T-helper 2 cell treated with Interferon-gamma antibody and Interleukin-4, amounts not matched to agents 5 μg/mL and 100 μg/mL, for 36 hours (primary cell): ENCODE measurements at regions not wholly inside any gene's neighbourhood (a gene's known extent, or its start where the extent isn't known, plus 50 kb on each side); places are given as distances from the start of the nearest gene placed in this dataset.

ENCODE experiments used
- DNase-seq: peaks from one replicate; pipeline ENCODE4 v3.0.0; 2021; ENCODE audit warnings: low spot score
- H3K27ac Mint-ChIP-seq: one replicate; pipeline ENCODE4 v1.8.0; 2021; ENCODE audit warnings: mild to moderate bottlenecking, mixed read lengths
- H3K27me3 Mint-ChIP-seq: one replicate; pipeline ENCODE4 v1.8.0; 2021; ENCODE audit warnings: low read depth, mixed read lengths
- H3K36me3 Mint-ChIP-seq: one replicate; pipeline ENCODE4 v1.8.0; 2021; ENCODE audit warnings: low read depth, mixed read lengths
- H3K4me1 Mint-ChIP-seq: one replicate; pipeline ENCODE4 v1.8.0; 2021; ENCODE audit warnings: low read depth, mixed read lengths
- H3K4me3 Mint-ChIP-seq: one replicate; pipeline ENCODE4 v1.8.0; 2022; ENCODE audit warnings: mild to moderate bottlenecking, moderate library complexity, mixed read lengths
- H3K9me3 Mint-ChIP-seq: one replicate; pipeline ENCODE4 v1.8.0; 2021; ENCODE audit warnings: mixed read lengths

- Mint-ChIP-seq H3K27ac (no peak overlapping the region), H3K9me3 (no peaks in the 10 kb centered on the region), H3K36me3 (no peaks in the 10 kb centered on the region), H3K4me1 (no peaks in the 10 kb centered on the region), H3K4me3 (no peak overlapping the region), H3K27me3 (peaks cover 4% of the 10 kb centered on the region)
- no peak for DNase-seq
Observed at GRCh38 chr14:36083317-36083716, 93.2 kb downstream of the PTCSC3 start.

GRCh38 chr14:36078080-36078479 lies 98.4 kb downstream of the PTCSC3 start:
- Mint-ChIP-seq H3K4me1 (no peaks in the 10 kb centered on the region), H3K27me3 (peaks cover 10% of the 10 kb centered on the region), H3K9me3 (no peaks in the 10 kb centered on the region), H3K4me3 (no peak overlapping the region), H3K36me3 (no peaks in the 10 kb centered on the region), H3K27ac (no peak overlapping the region)
- DNase-seq: no peak

- Mint-ChIP-seq H3K27me3 (peaks cover 8% of the 10 kb centered on the region), H3K4me1 (no peaks in the 10 kb centered on the region), H3K36me3 (no peaks in the 10 kb centered on the region), H3K9me3 (no peaks in the 10 kb centered on the region), H3K4me3 (no peak overlapping the region), H3K27ac (no peak overlapping the region)
- DNase-seq: no peak
Observed at GRCh38 chr14:36076197-36076596, 100.3 kb downstream of the PTCSC3 start.

- Mint-ChIP-seq H3K27me3 (peaks cover 8% of the 10 kb centered on the region), H3K9me3 (no peaks in the 10 kb centered on the region), H3K4me3 (no peak overlapping the region), H3K36me3 (no peaks in the 10 kb centered on the region), H3K27ac (no peak overlapping the region), H3K4me1 (no peaks in the 10 kb centered on the region)
- DNase-seq: no peak
Observed at GRCh38 chr14:36075203-36075602, 101.3 kb downstream of the PTCSC3 start.

- Mint-ChIP-seq H3K9me3 (no peaks in the 10 kb centered on the region), H3K27me3 (peaks cover 12% of the 10 kb centered on the region), H3K4me3 (no peak overlapping the region), H3K4me1 (no peaks in the 10 kb centered on the region), H3K36me3 (no peaks in the 10 kb centered on the region), H3K27ac (no peak overlapping the region)
- DNase-seq: no peak
Observed at GRCh38 chr14:36070720-36071043, 105.8 kb downstream of the PTCSC3 start.

GRCh38 chr14:36070031-36070719 lies 106.3 kb downstream of the PTCSC3 start:
- H3K4me3 Mint-ChIP-seq: no peak overlapping the region
- H3K36me3 Mint-ChIP-seq: no peaks in the 10 kb centered on the region
- H3K27me3 Mint-ChIP-seq: peaks cover 12% of the 10 kb centered on the region
- peak; percentile 17 for DNase-seq
- H3K27ac Mint-ChIP-seq: no peak overlapping the region
- no peaks in the 10 kb centered on the region for H3K4me1 Mint-ChIP-seq
- H3K9me3 Mint-ChIP-seq: no peaks in the 10 kb centered on the region

GRCh38 chr14:36069535-36069900 lies 107.0 kb downstream of the PTCSC3 start:
- no peaks in the 10 kb centered on the region for H3K36me3 Mint-ChIP-seq
- no peak overlapping the region for H3K4me3 Mint-ChIP-seq

GRCh38 chr14:36068777-36069534 lies 107.6 kb downstream of the PTCSC3 start:
- peaks cover 15% of the 10 kb centered on the region for H3K27me3 Mint-ChIP-seq
- no peak overlapping the region for H3K27ac Mint-ChIP-seq
- no peaks in the 10 kb centered on the region for H3K4me1 Mint-ChIP-seq
- H3K4me3 Mint-ChIP-seq: no peak overlapping the region
- no peaks in the 10 kb centered on the region for H3K9me3 Mint-ChIP-seq
- H3K36me3 Mint-ChIP-seq: no peaks in the 10 kb centered on the region
- no peak for DNase-seq

More at GRCh38 chr14:36069535-36069900, 107.0 kb downstream of the PTCSC3 start:
- peak; percentile 5 for DNase-seq
- Mint-ChIP-seq H3K27me3 (peaks cover 17% of the 10 kb centered on the region), H3K27ac (no peak overlapping the region), H3K9me3 (no peaks in the 10 kb centered on the region), H3K4me1 (no peaks in the 10 kb centered on the region)

- H3K27ac Mint-ChIP-seq: no peak overlapping the region
- H3K36me3 Mint-ChIP-seq: no peaks in the 10 kb centered on the region
- H3K4me1 Mint-ChIP-seq: no peaks in the 10 kb centered on the region
- no peak overlapping the region for H3K4me3 Mint-ChIP-seq
- no peaks in the 10 kb centered on the region for H3K9me3 Mint-ChIP-seq
- peaks cover 26% of the 10 kb centered on the region for H3K27me3 Mint-ChIP-seq
- no peak for DNase-seq
Observed at GRCh38 chr14:36067428-36068187, 108.9 kb downstream of the PTCSC3 start.

- peaks cover 29% of the 10 kb centered on the region for H3K27me3 Mint-ChIP-seq
- no peaks in the 10 kb centered on the region for H3K9me3 Mint-ChIP-seq
- no peaks in the 10 kb centered on the region for H3K4me1 Mint-ChIP-seq
- H3K36me3 Mint-ChIP-seq: no peaks in the 10 kb centered on the region
- H3K4me3 Mint-ChIP-seq: no peak overlapping the region
- no peak overlapping the region for H3K27ac Mint-ChIP-seq
- no peak for DNase-seq
Observed at GRCh38 chr14:36066636-36067035, 109.9 kb downstream of the PTCSC3 start.

- H3K27ac Mint-ChIP-seq: no peak overlapping the region
- DNase-seq: no peak
- no peaks in the 10 kb centered on the region for H3K36me3 Mint-ChIP-seq
- no peaks in the 10 kb centered on the region for H3K9me3 Mint-ChIP-seq
- H3K4me1 Mint-ChIP-seq: no peaks in the 10 kb centered on the region
- peaks cover 27% of the 10 kb centered on the region for H3K27me3 Mint-ChIP-seq
- no peak overlapping the region for H3K4me3 Mint-ChIP-seq
Observed at GRCh38 chr14:36065831-36066230, 110.7 kb downstream of the PTCSC3 start.

- Mint-ChIP-seq H3K9me3 (no peaks in the 10 kb centered on the region), H3K4me1 (no peaks in the 10 kb centered on the region), H3K27me3 (peaks cover 45% of the 10 kb centered on the region), H3K27ac (no peak overlapping the region), H3K36me3 (no peaks in the 10 kb centered on the region), H3K4me3 (no peak overlapping the region)
- DNase-seq: no peak
Observed at GRCh38 chr14:36059531-36059930, 117.0 kb downstream of the PTCSC3 start.

- DNase-seq: no peak
- no peak overlapping the region for H3K4me3 Mint-ChIP-seq
- H3K9me3 Mint-ChIP-seq: no peaks in the 10 kb centered on the region
- no peaks in the 10 kb centered on the region for H3K4me1 Mint-ChIP-seq
- peaks cover 37% of the 10 kb centered on the region for H3K27me3 Mint-ChIP-seq
- no peak overlapping the region for H3K27ac Mint-ChIP-seq
- no peaks in the 10 kb centered on the region for H3K36me3 Mint-ChIP-seq
Observed at GRCh38 chr14:36057452-36058116, 118.9 kb downstream of the PTCSC3 start.

GRCh38 chr14:36056845-36057244 lies 119.7 kb downstream of the PTCSC3 start:
- Mint-ChIP-seq H3K27me3 (peaks cover 34% of the 10 kb centered on the region), H3K4me3 (no peak overlapping the region), H3K36me3 (no peaks in the 10 kb centered on the region), H3K9me3 (no peaks in the 10 kb centered on the region), H3K4me1 (no peaks in the 10 kb centered on the region), H3K27ac (no peak overlapping the region)
- DNase-seq: no peak
